Astrocyte of the spinal cord (primary cell): ENCODE measurements at regions not wholly inside any gene's neighbourhood (a gene's known extent, or its start where the extent isn't known, plus 50 kb on each side); places are given as distances from the start of the nearest gene placed in this dataset.
A peak's percentile ranks its signal among the peaks of the same experiment; 100 is the strongest.

Experiments
- DNase-seq: peaks from one replicate; pipeline ENCODE4 v3.0.0; 2011; ENCODE audit warnings: low read depth, low spot score
- H3K4me3 ChIP-seq: 2 replicates; pipeline ENCODE4 v1.5.1; 2011; ENCODE audit warnings: low read depth, mild to moderate bottlenecking, low read length, moderate library complexity
- CTCF ChIP-seq: IDR thresholded peaks from 2 replicates; pipeline ENCODE4 v1.5.1; 2012; ENCODE audit warnings: low read depth, mild to moderate bottlenecking, low read length, inconsistent platforms
- in situ Hi-C: cut with HindIII; loops from 2 replicates; pipeline ENCODE4 v1.10.0; 2017; ENCODE audit warnings: low sequenced_read_pairs

- no peak overlapping the region for H3K4me3 ChIP-seq
- DNase-seq = peak; percentile 18
- TF ChIP-seq CTCF = no peak
- in situ Hi-C loops = no loop called here
These were observed 95.1 kb upstream of the NT5C1B start for GRCh38 chr2:18684206-18685038.

GRCh38 chr2:18682681-18683080 is 93.3 kb upstream of the NT5C1B start:
- no peak for DNase-seq
- no peak overlapping the region for H3K4me3 ChIP-seq
- in situ Hi-C loops = no loop called here
- no peak for TF ChIP-seq CTCF

GRCh38 chr2:18677280-18677679 is 87.9 kb upstream of the NT5C1B start:
- in situ Hi-C loops = no loop called here

GRCh38 chr2:18674309-18674708 is 84.9 kb upstream of the NT5C1B start:
- DNase-seq = no peak
- no peak overlapping the region for H3K4me3 ChIP-seq
- in situ Hi-C loops = no loop called here
- TF ChIP-seq CTCF = no peak

More at GRCh38 chr2:18677280-18677679, 87.9 kb upstream of the NT5C1B start:
- DNase-seq = no peak
- no peak overlapping the region for H3K4me3 ChIP-seq
- TF ChIP-seq CTCF = no peak

- no peak for DNase-seq
- in situ Hi-C loops = no loop called here
- no peak for TF ChIP-seq CTCF
- no peak overlapping the region for H3K4me3 ChIP-seq
These were observed 82.0 kb upstream of the NT5C1B start for GRCh38 chr2:18671363-18671762.

- no peak for TF ChIP-seq CTCF
- in situ Hi-C loops = no loop called here
- no peak for DNase-seq
- H3K4me3 ChIP-seq = no peak overlapping the region
These were observed 78.9 kb upstream of the NT5C1B start for GRCh38 chr2:18668221-18668620.
